GM12891 (cell line): ENCODE measurements at regions not wholly inside any gene's neighbourhood (a gene's known extent, or its start where the extent isn't known, plus 50 kb on each side); places are given as distances from the start of the nearest gene placed in this dataset.
"Not testable (repeated sequence)": the region's sequence is repeated elsewhere in the genome, so short reads cannot be mapped to it uniquely, and the experiment has no call there.

ENCODE experiments used
- DNase-seq: peaks from one replicate; pipeline ENCODE4 v3.0.0; 2011; ENCODE audit warnings: low spot score; ENCODE audit not compliant: insufficient read length
- FAIRE-seq: peaks from 2 replicates; lab custom pipeline; 2011; peaks lifted over from hg19 to GRCh38; lab: Jason Lieb, UNC
- PAX5 ChIP-seq: IDR thresholded peaks from 2 replicates; pipeline ENCODE4 v1.6.1; 2011; ENCODE audit warnings: low read length, moderate library complexity, mild to moderate bottlenecking; ENCODE audit not compliant: insufficient read depth, severe bottlenecking
- POLR2A ChIP-seq: IDR thresholded peaks from 2 replicates; pipeline ENCODE4 v1.6.1; 2011; ENCODE audit warnings: low read depth, low read length, control low read depth
- POLR2AphosphoS5 ChIP-seq: IDR thresholded peaks from 2 replicates; pipeline ENCODE4 v1.6.1; 2011; ENCODE audit warnings: low read depth, low read length, control low read depth
- POU2F2 ChIP-seq: IDR thresholded peaks from 2 replicates; pipeline ENCODE4 v1.6.1; 2011; ENCODE audit warnings: low read depth, mild to moderate bottlenecking, control low read depth, low read length, moderate library complexity
- SPI1 ChIP-seq: IDR thresholded peaks from 2 replicates; pipeline ENCODE4 v1.6.1; 2011; ENCODE audit warnings: low read depth, low read length, control low read depth
- TAF1 ChIP-seq: IDR thresholded peaks from 2 replicates; pipeline ENCODE4 v1.6.1; 2011; ENCODE audit warnings: low read depth, low read length, control low read depth

DNA sequence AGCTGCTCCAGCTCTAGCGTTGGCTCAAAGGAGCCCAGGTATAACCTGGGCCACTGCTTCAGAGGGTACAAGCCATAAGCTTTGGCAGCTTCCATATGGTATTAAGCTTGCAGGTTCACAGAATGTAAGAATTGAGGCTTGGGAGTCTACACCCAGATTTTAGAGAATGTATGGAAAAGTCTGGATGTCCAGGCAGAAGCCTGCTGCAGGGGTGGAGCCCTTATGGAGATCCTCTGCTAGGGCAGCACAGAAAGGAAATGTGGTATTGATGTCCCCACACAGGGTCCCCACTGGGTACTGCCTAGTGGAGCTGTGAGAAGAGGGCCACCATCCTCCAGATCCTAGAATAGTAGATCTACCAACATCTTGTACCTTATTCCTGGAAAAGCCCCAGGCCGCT, 626.9 kb downstream of the MAT2B start:
- DNase-seq (no peak), FAIRE-seq (no peak)
- TF ChIP-seq POU2F2 (no peak), POLR2A (no peak), SPI1 (no peak), POLR2AphosphoS5 (no peak)

GRCh38 chr5:164137095-164137494, 631.7 kb downstream of the MAT2B start:
- TF ChIP-seq TAF1 (no peak), PAX5 (no peak), POU2F2 (no peak), SPI1 (no peak), POLR2AphosphoS5 (no peak), POLR2A (no peak)
- FAIRE-seq = no peak
- DNase-seq = no peak

DNA sequence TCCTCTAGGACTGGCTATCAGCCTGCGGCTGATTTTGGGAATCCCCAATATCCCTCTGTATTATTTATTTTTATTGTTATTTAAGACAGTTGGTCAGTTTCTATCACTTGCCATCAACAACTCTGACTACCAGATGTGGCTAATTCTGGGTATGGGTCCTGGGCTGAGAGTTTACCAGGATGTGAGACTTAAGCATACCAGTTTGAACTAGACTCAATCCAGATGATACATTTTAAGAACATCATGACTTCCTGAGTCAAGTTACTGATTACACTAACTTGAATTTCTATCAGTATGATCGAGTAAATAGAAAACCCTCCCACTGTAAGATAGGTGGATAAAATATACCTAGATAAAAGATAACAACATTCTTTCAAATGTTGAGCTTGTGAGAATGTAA, 634.0 kb downstream of the MAT2B start:
- no peak for TF ChIP-seq POLR2A
- no peak for TF ChIP-seq SPI1
- TF ChIP-seq TAF1 = no peak
- TF ChIP-seq POU2F2 = no peak
- no peak for TF ChIP-seq POLR2AphosphoS5
- no peak for TF ChIP-seq PAX5
- FAIRE-seq (no peak), DNase-seq (no peak)

DNA sequence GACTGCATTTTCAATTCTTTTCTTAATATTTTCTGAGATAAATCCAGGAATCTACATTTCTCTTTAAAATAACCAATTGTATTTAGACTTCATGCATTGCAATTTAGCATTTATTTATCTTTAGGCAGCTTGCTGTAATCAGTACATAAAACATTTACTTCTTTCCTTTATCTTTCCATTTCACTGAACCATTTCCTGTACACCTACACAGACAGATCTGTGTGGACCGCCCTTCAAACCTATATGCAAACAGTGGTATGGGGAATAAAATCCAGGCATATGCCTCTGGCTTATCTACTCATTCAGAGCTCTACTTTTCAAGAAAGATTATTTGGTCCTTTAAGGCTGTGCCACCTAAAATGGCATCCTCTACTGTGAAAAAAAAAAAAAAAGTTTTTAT, 640.0 kb downstream of the MAT2B start:
- DNase-seq (no peak), FAIRE-seq (no peak)
- no peak for TF ChIP-seq POLR2AphosphoS5
- no peak for TF ChIP-seq PAX5

DNA sequence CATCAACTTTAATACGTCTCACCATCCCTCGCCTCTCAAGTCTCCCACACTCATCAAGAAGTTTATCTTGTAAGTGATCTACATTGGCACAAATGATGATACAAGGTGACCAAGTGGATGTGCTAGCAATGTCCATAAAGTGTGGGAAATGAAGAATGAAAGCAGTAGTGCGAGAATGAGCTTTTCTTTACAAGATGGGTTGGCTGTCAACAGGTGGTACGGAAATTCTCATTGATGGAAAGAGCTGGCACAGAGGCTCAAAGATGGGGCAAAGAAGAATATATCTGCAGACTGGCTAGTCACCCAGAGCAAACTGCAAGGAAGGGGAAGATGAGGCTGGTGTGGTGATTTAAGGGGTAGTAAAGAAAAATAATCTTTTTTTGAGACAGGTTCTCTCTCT, 640.8 kb downstream of the MAT2B start:
- FAIRE-seq (no peak), DNase-seq (no peak)
- TF ChIP-seq POLR2AphosphoS5 (no peak), PAX5 (no peak), POLR2A (no peak), TAF1 (no peak), SPI1 (no peak), POU2F2 (no peak)

DNA sequence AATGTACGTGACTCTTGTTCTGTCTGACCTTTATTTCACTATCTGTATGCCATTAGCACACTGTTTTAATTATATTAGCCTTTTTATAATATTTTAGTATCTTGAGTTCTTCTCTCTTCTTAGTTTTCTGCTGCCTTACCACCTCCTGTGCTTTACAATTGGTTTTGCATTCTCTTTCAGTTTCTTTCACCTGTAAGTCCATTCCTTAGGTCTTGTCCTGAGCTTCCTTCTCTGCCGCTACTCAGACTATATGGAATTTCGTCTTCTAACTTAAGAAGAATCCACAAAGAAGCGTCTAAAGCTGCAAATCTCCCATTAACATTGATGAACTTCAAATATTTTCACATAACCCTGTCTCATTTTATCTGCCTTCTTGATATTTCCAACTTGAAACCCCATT, 642.9 kb downstream of the MAT2B start:
- TF ChIP-seq POLR2AphosphoS5 = no peak
- TF ChIP-seq POU2F2 = no peak
- TF ChIP-seq TAF1 = no peak
- TF ChIP-seq PAX5 = no peak
- TF ChIP-seq POLR2A = no peak
- TF ChIP-seq SPI1 = no peak
- FAIRE-seq (no peak), DNase-seq (no peak)

DNA sequence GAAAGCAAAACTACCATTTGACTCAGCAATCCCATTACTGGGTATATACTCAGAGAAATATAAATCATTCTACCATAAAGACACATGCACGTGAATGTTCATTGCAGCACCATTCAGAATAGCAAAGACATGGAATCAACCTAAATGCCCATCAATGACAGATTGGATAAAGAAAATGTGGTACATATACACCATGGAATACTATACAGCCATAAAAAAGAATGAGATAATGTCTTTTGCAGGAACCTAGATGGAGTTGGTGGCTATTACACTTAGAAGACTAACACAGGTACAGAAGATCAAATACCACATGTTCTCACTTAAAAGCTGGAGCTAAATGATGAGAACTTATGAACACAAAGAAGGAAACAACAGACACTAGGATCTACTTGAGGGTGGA, 647.1 kb downstream of the MAT2B start:
- FAIRE-seq = not testable (repeated sequence)

DNA sequence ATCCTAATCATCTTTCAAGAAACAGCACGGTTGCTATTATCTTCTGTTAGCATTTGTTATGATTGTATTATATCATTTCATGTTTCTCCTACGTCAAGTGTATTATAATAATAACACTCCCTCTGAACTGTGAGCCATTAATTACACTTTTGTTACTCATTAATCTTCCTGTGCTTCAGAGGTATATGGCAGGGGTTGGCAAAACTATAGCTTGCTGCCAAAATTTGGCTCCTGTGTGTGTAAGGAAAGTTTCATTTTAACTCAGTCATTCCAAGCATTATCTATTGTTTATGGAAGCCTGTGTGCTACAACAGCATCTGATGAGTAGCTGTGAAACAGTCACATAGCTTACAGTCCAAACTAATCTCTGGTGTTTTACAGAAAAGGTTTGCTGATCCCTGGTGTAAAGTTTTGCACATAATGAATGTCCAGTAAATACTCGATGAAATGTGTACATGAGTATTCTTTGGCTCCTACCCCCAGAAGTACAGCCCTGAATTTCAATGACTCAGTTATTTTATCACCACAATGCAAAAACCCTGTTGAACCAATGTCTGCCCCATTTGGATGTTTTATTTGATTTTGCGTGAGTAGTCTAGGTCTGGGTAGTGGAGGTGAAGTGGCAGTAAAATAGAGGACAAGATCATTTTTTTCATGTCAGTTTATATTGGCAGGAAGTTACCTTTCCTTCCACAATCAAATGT, 648.2 kb downstream of the MAT2B start:
- DNase-seq = no peak
- TF ChIP-seq SPI1 = no peak
- no peak for TF ChIP-seq POU2F2
- TF ChIP-seq POLR2A = no peak
- TF ChIP-seq TAF1 = no peak
- TF ChIP-seq POLR2AphosphoS5 = no peak
- no peak for TF ChIP-seq PAX5
- FAIRE-seq = no peak

More for the DNA sequence above, 647.1 kb downstream of the MAT2B start:
- not testable (repeated sequence) for DNase-seq

DNA sequence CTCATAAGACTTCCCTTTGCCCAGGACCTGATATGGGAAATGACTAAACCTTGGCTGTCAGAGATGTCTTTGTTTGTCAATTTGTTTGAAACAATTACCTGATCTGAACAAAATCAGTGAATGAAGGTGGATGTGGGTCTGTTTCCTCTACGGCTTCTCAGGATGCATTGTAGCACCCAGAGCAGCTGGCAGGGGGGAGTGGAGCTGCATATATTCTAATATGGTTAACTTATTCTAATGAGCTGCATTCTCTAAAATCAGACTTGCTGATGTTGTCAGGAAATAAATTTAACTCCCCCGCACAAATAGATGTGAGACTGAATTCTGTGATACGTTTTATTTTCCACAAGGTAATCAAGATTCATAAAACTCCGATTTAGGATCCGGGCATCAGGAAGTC, 665.4 kb downstream of the MAT2B start:
- no peak for FAIRE-seq
- DNase-seq = no peak
- TF ChIP-seq TAF1 (no peak), POLR2AphosphoS5 (no peak), POLR2A (no peak), POU2F2 (no peak), SPI1 (no peak), PAX5 (no peak)

GRCh38 chr5:164175083-164175482, 669.7 kb downstream of the MAT2B start:
- TF ChIP-seq POLR2AphosphoS5 = no peak
- FAIRE-seq = no peak
- no peak for DNase-seq

- FAIRE-seq (no peak), DNase-seq (no peak)
- TF ChIP-seq POU2F2 (no peak), PAX5 (no peak), TAF1 (no peak), SPI1 (no peak), POLR2AphosphoS5 (no peak), POLR2A (no peak)
These were observed 674.0 kb downstream of the MAT2B start for GRCh38 chr5:164179406-164179805.
